ENCODE measurements at regions not wholly inside any gene's neighbourhood (a gene's known extent, or its start where the extent isn't known, plus 50 kb on each side); places are given as distances from the start of the nearest gene placed in this dataset.

- no TSS peak for BruUV-seq (replicated peaks)
- CTCF ChIA-PET (ENCODE audit: unreplicated experiment), result no interaction called here
- DNase-seq (ENCODE audit: low spot score), result no peak
- H3K4me3 ChIP-seq (ENCODE audit: low read depth, low read length, poor library complexity, severe bottlenecking), result no peak overlapping the region
- H4K20me1 ChIP-seq (ENCODE audit: insufficient read depth, low read length), result no peaks in the 10 kb centered on the region
- H3K9me2 ChIP-seq (ENCODE audit: insufficient read depth, low read length), result no peaks in the 10 kb centered on the region
- no peak overlapping the region for H2AFZ ChIP-seq (ENCODE audit: low read length)
- no peaks in the 10 kb centered on the region for H3K79me2 ChIP-seq (ENCODE audit: insufficient read depth, low read depth, low read length)
- no peaks in the 10 kb centered on the region for H3K4me1 ChIP-seq (ENCODE audit: insufficient read depth, low read length, poor library complexity, severe bottlenecking)
- no peaks in the 10 kb centered on the region for H3K36me3 ChIP-seq (ENCODE audit: insufficient read depth, low read length)
- H3K27ac ChIP-seq (ENCODE audit: low read depth, low read length, poor library complexity, severe bottlenecking), result no peak overlapping the region
- TF ChIP-seq EZH2phosphoT487 (IDR thresholded peaks at IDR 0.05; ENCODE audit: borderline replicate concordance, low read depth, low read length), result no peak
- TF ChIP-seq CTCF (conservative IDR thresholded peaks at IDR 0.05; ENCODE audit: low read length), result no peak
- intact Hi-C loops (cut with micrococcal nuclease; ENCODE audit: unreplicated experiment), result no loop called here
- POLR2A ChIA-PET, result no interaction called here
- H3K9me3 ChIP-seq (ENCODE audit: low read length), result no peaks in the 10 kb centered on the region
- no peak overlapping the region for H3K4me2 ChIP-seq (ENCODE audit: low read length)
Measured at GRCh38 chr12:67919406-67919805, 69.8 kb upstream of the IFNG-AS1 start.

- H3K4me2 ChIP-seq (ENCODE audit: low read length), result no peak overlapping the region
- H3K36me3 ChIP-seq (ENCODE audit: insufficient read depth, low read length), result no peaks in the 10 kb centered on the region
- H4K20me1 ChIP-seq (ENCODE audit: insufficient read depth, low read length), result no peaks in the 10 kb centered on the region
- intact Hi-C loops (cut with micrococcal nuclease; ENCODE audit: unreplicated experiment), result no loop called here
- no peaks in the 10 kb centered on the region for H3K9me3 ChIP-seq (ENCODE audit: low read length)
- no peak for DNase-seq (ENCODE audit: low spot score)
- no peak for TF ChIP-seq EZH2phosphoT487 (IDR thresholded peaks at IDR 0.05; ENCODE audit: borderline replicate concordance, low read depth, low read length)
- no peak for TF ChIP-seq CTCF (conservative IDR thresholded peaks at IDR 0.05; ENCODE audit: low read length)
- CTCF ChIA-PET (ENCODE audit: unreplicated experiment), result no interaction called here
- no peak overlapping the region for H3K27ac ChIP-seq (ENCODE audit: low read depth, low read length, poor library complexity, severe bottlenecking)
- H3K4me3 ChIP-seq (ENCODE audit: low read depth, low read length, poor library complexity, severe bottlenecking), result no peak overlapping the region
- no peak overlapping the region for H2AFZ ChIP-seq (ENCODE audit: low read length)
- POLR2A ChIA-PET, result interaction anchor here (0.5 to 1.1 kb wide), 3 partner anchors 138 to 943 kb away, joined by 3 read pairs; no protein-coding TSS in a partner anchor
- H3K4me1 ChIP-seq (ENCODE audit: insufficient read depth, low read length, poor library complexity, severe bottlenecking), result no peaks in the 10 kb centered on the region
- no peaks in the 10 kb centered on the region for H3K79me2 ChIP-seq (ENCODE audit: insufficient read depth, low read depth, low read length)
- H3K9me2 ChIP-seq (ENCODE audit: insufficient read depth, low read length), result no peaks in the 10 kb centered on the region
- no TSS peak for BruUV-seq (replicated peaks)
Measured at GRCh38 chr12:67920413-67920812, 68.8 kb upstream of the IFNG-AS1 start.

GRCh38 chr12:67921286-67921685 is 68.0 kb upstream of the IFNG-AS1 start:
- CTCF ChIA-PET (ENCODE audit: unreplicated experiment), result no interaction called here
- BruUV-seq (replicated peaks), result no TSS peak
- TF ChIP-seq CTCF (conservative IDR thresholded peaks at IDR 0.05; ENCODE audit: low read length), result no peak
- no peak for TF ChIP-seq EZH2phosphoT487 (IDR thresholded peaks at IDR 0.05; ENCODE audit: borderline replicate concordance, low read depth, low read length)

More at GRCh38 chr12:67921286-67921685, 68.0 kb upstream of the IFNG-AS1 start:
- no peaks in the 10 kb centered on the region for H3K4me1 ChIP-seq (ENCODE audit: insufficient read depth, low read length, poor library complexity, severe bottlenecking)
- no peak overlapping the region for H3K4me2 ChIP-seq (ENCODE audit: low read length)
- H3K9me2 ChIP-seq (ENCODE audit: insufficient read depth, low read length), result no peaks in the 10 kb centered on the region
- H3K4me3 ChIP-seq (ENCODE audit: low read depth, low read length, poor library complexity, severe bottlenecking), result no peak overlapping the region
- POLR2A ChIA-PET, result interaction anchor here (0.7 to 1.1 kb wide), 4 partner anchors 9 to 681 kb away, joined by 3 to 4 read pairs (median 3); no protein-coding TSS in a partner anchor
- H3K36me3 ChIP-seq (ENCODE audit: insufficient read depth, low read length), result no peaks in the 10 kb centered on the region
- no peaks in the 10 kb centered on the region for H3K79me2 ChIP-seq (ENCODE audit: insufficient read depth, low read depth, low read length)
- no peaks in the 10 kb centered on the region for H3K9me3 ChIP-seq (ENCODE audit: low read length)
- no peak overlapping the region for H3K27ac ChIP-seq (ENCODE audit: low read depth, low read length, poor library complexity, severe bottlenecking)
- H4K20me1 ChIP-seq (ENCODE audit: insufficient read depth, low read length), result no peaks in the 10 kb centered on the region
- no peak for DNase-seq (ENCODE audit: low spot score)
- no peak overlapping the region for H2AFZ ChIP-seq (ENCODE audit: low read length)
- intact Hi-C loops (cut with micrococcal nuclease; ENCODE audit: unreplicated experiment), result no loop called here
